Activated CD4-positive, CD25-positive, alpha-beta regulatory T cell treated with anti-CD3 and anti-CD28 coated beads, Interleukin-2, amount 50 U/mL, for 24 hours (primary cell): ENCODE measurements at regions not wholly inside any gene's neighbourhood (a gene's known extent, or its start where the extent isn't known, plus 50 kb on each side); places are given as distances from the start of the nearest gene placed in this dataset.

Experiments
- ATAC-seq, 2 donors: fragments of 150-1000 bp; cut with Tn5 transposase; one replicate each; pipeline ENCODE4 v1.10.0; 2021; ENCODE audit warnings: mild to moderate bottlenecking in 1 of 2, moderate library complexity in 1 of 2

- ATAC-seq, result no peak
Observed at GRCh38 chr3:68290333-68290732, 635.9 kb upstream of the SUCLG2 start.

GRCh38 chr3:68288085-68288484, 633.7 kb upstream of the SUCLG2 start:
- ATAC-seq, result no peak

- no peak for ATAC-seq
Observed at GRCh38 chr3:68287101-68287500, 632.7 kb upstream of the SUCLG2 start.

DNA sequence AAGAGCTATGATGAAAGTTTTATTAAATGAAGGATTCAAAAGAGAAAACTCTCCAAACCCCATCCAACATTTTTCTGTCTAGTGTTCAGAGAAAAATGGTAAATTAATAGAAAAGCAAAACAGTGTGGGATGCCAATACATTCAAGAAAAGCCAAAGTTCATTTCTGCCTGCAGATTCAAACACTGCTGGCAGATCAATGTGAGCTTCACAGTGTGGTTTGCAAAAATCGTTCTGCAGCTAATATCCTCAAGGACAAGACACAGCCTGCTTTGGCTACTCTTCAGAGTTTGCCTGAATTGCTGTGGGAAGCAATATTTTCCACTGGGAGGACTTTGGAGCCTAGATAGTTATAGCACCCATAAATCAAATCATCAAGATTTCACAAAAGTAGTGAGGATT, 619.9 kb upstream of the SUCLG2 start:
- ATAC-seq, result no peak

DNA sequence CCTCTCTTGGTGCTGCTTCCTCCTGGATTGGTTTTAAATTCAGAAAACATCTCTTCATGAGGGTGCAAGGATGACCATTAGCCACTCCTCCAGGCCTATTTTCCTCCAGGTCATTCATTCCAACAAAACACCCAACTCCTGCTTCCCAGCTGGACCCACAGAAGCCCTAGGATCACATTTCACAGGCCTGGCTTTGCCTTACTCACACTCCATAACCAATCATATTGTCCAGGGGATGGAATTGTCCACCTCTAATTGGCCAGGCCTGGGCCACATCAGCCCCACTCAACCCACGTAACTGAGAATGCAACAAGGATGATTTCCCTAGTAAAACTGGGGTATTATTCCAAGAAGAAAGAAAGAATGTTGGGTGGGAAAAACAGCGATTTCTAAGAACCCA, 616.7 kb upstream of the SUCLG2 start:
- no peak for ATAC-seq

DNA sequence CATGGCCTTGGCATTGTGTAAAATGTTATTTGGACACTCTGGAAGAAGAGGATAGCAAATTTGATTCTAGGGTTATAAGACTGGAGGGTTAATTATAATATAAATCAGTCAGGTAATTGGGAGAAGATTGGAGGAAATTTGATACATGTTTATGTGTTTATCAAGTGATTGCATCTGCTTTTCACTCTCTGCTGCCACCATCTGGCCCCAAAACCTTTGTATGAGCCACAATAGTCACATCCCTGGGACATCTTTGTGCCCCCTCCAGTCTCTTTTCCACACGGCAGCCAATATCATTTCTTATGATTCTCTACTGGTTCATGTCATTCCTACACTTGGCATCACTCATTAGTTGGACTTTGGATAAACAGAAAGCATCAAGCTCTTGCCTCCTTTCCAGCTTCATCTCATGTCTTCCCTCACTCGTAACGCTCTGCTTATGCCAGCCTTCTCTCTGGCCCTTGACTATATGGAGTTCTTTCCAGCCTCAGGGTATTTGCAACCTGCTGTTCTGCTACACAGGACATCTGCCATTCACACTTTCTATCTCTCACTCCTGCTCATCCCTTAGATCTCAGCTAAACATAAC, 602.3 kb upstream of the SUCLG2 start:
- no peak for ATAC-seq

DNA sequence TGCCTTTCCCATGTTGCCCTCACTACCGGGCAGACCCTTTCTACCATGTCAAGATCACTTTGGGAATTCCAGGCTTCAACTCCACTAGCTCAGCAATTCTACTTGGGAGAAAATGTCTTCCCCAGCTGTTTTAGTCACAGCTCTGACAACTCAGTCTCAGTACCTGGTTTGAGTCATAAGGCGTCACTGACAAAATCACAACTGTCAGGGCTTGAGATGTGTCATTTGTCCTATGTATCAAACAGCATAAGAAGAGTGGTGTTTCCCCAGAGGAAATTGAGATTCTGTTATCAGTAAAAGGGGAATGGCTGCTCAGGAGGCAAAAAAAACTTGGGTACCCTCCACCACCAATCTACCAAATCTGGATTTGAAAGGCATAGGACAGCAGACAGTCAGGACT, 594.9 kb upstream of the SUCLG2 start:
- ATAC-seq, result peak; percentile 77 to 80

GRCh38 chr3:68242606-68243005, 588.2 kb upstream of the SUCLG2 start:
- ATAC-seq, result no peak

- ATAC-seq, result no peak
Observed at GRCh38 chr3:68239542-68239941, 585.1 kb upstream of the SUCLG2 start.

- ATAC-seq, result no peak
Observed at GRCh38 chr3:68234076-68234780, 579.8 kb upstream of the SUCLG2 start.

GRCh38 chr3:68228856-68229255, 574.4 kb upstream of the SUCLG2 start:
- ATAC-seq, result no peak

- no peak for ATAC-seq
Observed at GRCh38 chr3:68220832-68221231, 566.4 kb upstream of the SUCLG2 start.

- no peak for ATAC-seq
Observed at GRCh38 chr3:68211637-68212036, 557.2 kb upstream of the SUCLG2 start.

DNA sequence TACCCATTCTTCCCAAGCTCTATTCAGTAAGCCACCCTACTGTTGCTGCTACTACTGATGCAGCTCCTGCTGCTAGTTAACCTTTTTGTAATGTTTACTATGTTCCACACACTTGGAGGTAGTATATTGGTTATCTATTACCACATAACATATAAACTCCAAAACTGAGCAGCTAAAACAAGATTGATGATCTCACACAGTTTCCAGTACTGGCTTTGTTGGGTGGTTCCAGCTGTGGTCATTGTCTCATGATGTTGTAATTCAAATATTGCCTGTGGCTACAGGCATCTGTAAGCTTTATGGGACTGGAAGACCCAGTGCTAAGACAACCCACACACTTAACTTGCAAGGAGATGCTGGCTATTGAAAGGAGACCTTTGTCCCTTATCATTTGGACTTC, 556.2 kb upstream of the SUCLG2 start:
- no peak for ATAC-seq

GRCh38 chr3:68207327-68207726, 552.9 kb upstream of the SUCLG2 start:
- peak; percentile 13 to 48 for ATAC-seq

DNA sequence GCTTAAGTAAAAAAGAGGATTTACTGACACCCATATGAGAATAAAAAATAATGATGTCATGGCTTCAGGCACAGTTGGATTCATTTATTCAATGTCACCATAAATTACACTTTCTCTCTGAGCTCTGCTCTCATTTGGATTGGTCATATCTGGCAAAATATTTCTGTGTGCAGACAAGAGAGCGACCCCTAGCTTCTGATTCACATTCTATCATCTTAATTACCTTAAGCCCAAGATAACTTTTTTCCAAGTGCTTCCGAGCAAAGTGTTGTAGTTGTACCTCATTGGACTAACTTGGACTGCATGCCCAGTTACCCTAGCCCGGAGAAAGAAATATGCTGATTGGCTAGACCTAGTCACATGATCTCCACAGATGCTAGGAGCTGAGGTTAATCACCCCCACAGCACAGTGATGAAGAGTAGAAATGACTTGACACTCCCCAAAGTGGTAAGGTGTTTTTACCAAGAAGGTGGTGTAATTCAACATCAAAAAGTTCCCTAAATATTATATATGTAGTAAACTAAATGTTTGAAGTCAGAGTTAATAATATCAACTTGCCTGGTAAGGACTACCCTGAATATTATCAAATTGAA, 552.2 kb upstream of the SUCLG2 start:
- ATAC-seq, result no peak

DNA sequence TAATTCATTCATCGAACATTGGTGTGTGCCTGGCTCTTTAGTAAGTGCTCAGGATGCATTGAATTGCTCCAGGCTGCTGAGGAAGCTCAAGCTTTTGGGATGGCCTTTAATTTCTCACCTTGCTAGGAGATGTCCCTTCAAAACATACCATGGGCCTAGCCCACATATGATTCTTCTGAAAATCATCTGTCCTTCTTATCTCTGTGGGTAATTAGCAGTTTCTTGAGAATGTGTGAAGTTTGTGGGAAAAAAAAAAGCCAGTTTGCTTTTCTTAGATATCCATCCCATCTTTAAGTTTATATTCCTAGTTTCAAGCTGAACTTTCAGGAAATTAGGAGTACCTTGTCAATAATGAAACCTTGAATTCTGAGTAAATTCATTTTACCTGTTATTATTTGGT, 532.3 kb upstream of the SUCLG2 start:
- ATAC-seq, result no peak

DNA sequence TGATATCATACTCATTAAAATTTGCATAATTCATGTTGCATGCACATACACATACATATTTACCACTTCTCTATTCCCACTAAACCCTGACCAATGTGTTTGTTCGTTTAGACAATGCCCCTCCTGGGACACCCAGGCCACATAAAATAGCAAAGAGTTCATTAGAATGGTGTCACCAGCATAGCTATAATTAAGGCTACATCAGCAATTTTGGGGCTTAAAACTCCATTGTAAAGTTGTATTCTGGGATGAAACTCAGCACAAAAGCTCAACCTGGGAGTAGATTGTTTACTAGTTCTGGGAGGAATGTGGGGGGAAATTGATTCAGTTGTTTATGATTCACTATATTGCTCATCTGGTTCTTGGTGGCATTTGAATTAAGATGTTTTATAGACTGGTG, 522.2 kb upstream of the SUCLG2 start:
- ATAC-seq, result no peak

DNA sequence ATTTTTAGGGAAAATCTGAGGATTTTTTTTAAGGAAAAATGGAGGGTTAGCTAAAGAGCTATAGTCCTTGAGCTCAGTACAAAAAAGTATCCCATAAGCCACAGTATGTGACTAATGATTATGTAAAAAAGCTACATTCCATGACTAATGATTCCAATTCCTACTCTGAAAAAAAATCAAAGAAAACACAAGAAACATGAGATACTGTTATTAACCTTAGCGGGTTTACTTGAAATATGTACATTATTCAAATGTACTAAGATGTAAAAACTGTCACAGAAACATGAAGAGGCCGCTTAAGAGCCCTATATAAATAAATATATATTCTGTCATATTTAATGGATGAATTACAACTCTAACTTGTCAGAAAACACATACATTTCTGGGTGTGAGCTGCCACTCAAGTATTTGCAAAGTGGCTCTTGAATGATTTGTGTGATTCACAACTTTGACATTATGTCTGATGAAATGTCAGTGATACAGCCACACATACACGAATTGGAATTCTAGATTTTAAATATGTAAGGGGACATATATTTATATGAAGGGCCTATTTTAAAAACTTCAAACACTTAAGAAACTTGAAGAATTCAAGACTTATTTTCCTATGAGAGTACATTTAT, 518.7 kb upstream of the SUCLG2 start:
- ATAC-seq, result no peak

- ATAC-seq, result no peak
Observed at GRCh38 chr3:68172039-68172438, 517.6 kb upstream of the SUCLG2 start.

- ATAC-seq, result no peak
Observed at GRCh38 chr3:68163968-68164367, 509.6 kb upstream of the SUCLG2 start.

DNA sequence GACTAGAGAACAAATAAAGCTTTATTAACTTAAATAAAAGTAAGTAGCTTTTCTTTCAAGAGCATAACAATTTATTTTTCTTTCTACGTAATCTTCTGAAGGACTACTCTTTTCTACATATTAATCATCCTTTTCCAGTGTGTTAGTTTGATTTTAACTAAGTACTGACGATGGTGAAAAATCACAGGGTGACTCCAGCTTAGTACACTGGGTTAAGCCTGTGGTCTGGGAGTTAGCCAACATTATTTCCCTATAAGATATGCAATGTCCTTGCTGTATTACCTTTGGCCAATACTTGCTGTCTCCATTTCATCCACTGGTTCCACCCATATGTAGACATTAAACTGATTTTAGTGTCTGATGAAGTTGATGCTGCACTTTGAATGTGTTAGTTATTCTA, 508.6 kb upstream of the SUCLG2 start:
- ATAC-seq, result no peak

GRCh38 chr3:68162644-68163043, 508.2 kb upstream of the SUCLG2 start:
- ATAC-seq, result no peak

- ATAC-seq, result no peak
Observed at GRCh38 chr3:68151359-68151758, 496.9 kb upstream of the SUCLG2 start.
